COR-L47 (cell line): ENCODE measurements at regions not wholly inside any gene's neighbourhood (a gene's known extent, or its start where the extent isn't known, plus 50 kb on each side); places are given as distances from the start of the nearest gene placed in this dataset.
"Not testable (repeated sequence)": the region's sequence is repeated elsewhere in the genome, so short reads cannot be mapped to it uniquely, and the experiment has no call there.

Experiments used
- DNase-seq: peaks from one replicate; lab custom pipeline; 2025; lab: John Stamatoyannopoulos, UW

- no peak for DNase-seq
These were observed 171.6 kb upstream of the NPSR1 start for GRCh38 chr7:34486371-34486770.

- no peak for DNase-seq
These were observed 170.5 kb upstream of the NPSR1 start for GRCh38 chr7:34487391-34488115.

- DNase-seq, result no peak
These were observed 169.3 kb upstream of the NPSR1 start for GRCh38 chr7:34488766-34489165.

GRCh38 chr7:34491899-34492298 is 166.1 kb upstream of the NPSR1 start:
- DNase-seq, result no peak

- no peak for DNase-seq
These were observed 164.3 kb upstream of the NPSR1 start for GRCh38 chr7:34493752-34494151.

GRCh38 chr7:34497153-34497777 is 160.8 kb upstream of the NPSR1 start:
- no peak for DNase-seq

GRCh38 chr7:34501156-34501555 is 156.9 kb upstream of the NPSR1 start:
- DNase-seq, result no peak

- DNase-seq, result no peak
These were observed 150.8 kb upstream of the NPSR1 start for GRCh38 chr7:34507191-34507590.

GRCh38 chr7:34523226-34523918 is 134.6 kb upstream of the NPSR1 start:
- no peak for DNase-seq

GRCh38 chr7:34530259-34530658 is 127.8 kb upstream of the NPSR1 start:
- no peak for DNase-seq

GRCh38 chr7:34539003-34539402 is 119.0 kb upstream of the NPSR1 start:
- no peak for DNase-seq

- DNase-seq, result no peak
These were observed 113.4 kb upstream of the NPSR1 start for GRCh38 chr7:34544621-34545020.

- DNase-seq, result no peak
These were observed 107.0 kb upstream of the NPSR1 start for GRCh38 chr7:34550996-34551395.

GRCh38 chr7:34552502-34552901 is 105.5 kb upstream of the NPSR1 start:
- DNase-seq, result no peak

GRCh38 chr7:34558022-34558421 is 100.0 kb upstream of the NPSR1 start:
- DNase-seq, result no peak

GRCh38 chr7:34564091-34564490 is 93.9 kb upstream of the NPSR1 start:
- no peak for DNase-seq

- no peak for DNase-seq
These were observed 90.1 kb upstream of the NPSR1 start for GRCh38 chr7:34567906-34568305.

GRCh38 chr7:34569975-34570699 is 87.9 kb upstream of the NPSR1 start:
- no peak for DNase-seq

GRCh38 chr7:34575006-34575405 is 83.0 kb upstream of the NPSR1 start:
- no peak for DNase-seq

- DNase-seq, result not testable (repeated sequence)
These were observed 80.1 kb upstream of the NPSR1 start for GRCh38 chr7:34577934-34578333.

GRCh38 chr7:34581698-34582097 is 76.3 kb upstream of the NPSR1 start:
- DNase-seq, result not testable (repeated sequence)

- no peak for DNase-seq
These were observed 73.5 kb upstream of the NPSR1 start for GRCh38 chr7:34584526-34584925.

- DNase-seq, result no peak
These were observed 61.1 kb upstream of the NPSR1 start for GRCh38 chr7:34596887-34597286.
